ENCODE measurements at regions not wholly inside any gene's neighbourhood (a gene's known extent, or its start where the extent isn't known, plus 50 kb on each side); places are given as distances from the start of the nearest gene placed in this dataset.

GRCh38 chr4:154140869-154141268, 350.7 kb downstream of the DCHS2 start:
- Histone ChIP-seq H3K9ac (ENCODE audit: insufficient read depth in 1 of 2, low read length in 2 of 2) (no peak overlapping the region), H3K36me3 (ENCODE audit: control insufficient read depth in 4 of 4, insufficient read depth in 4 of 4, low read length in 4 of 4) (no peaks in the 10 kb centered on the region), H3K9me3 (ENCODE audit: control insufficient read depth in 4 of 4, insufficient read depth in 3 of 4, low read length in 3 of 4) (no peaks in the 10 kb centered on the region), H3K4me1 (ENCODE audit: control insufficient read depth in 5 of 5, insufficient read depth in 5 of 5, low read length in 5 of 5) (no peaks in the 10 kb centered on the region), H3K27ac (ENCODE audit: low read depth in 1 of 2, low read length in 1 of 2) (no peak overlapping the region), H3K27me3 (ENCODE audit: control insufficient read depth in 3 of 3, insufficient read depth in 3 of 3, low read length in 2 of 3) (no peaks in the 10 kb centered on the region), H3K4me3 (no peak overlapping the region)
- ATAC-seq (ENCODE audit: insufficient read depth, low FRiP score) = no peak
- TF ChIP-seq CTCF (IDR thresholded peaks at IDR 0.05; ENCODE audit: control extremely low read depth, extremely low read depth) = no peak
- DNase-seq = no peak
- WGBS, 2 donors = 66 to 68% methylated on average over 3 of the region's 3 CpGs

GRCh38 chr4:154137320-154137905, 348.5 kb upstream of the SFRP2 start:
- no peak for TF ChIP-seq CTCF (IDR thresholded peaks at IDR 0.05; ENCODE audit: control extremely low read depth, extremely low read depth)
- 46 to 56% methylated on average over 3 of the region's 3 CpGs for WGBS, 2 donors
- no peaks in the 10 kb centered on the region for H3K27me3 ChIP-seq (ENCODE audit: control insufficient read depth in 3 of 3, insufficient read depth in 3 of 3, low read length in 2 of 3)

GRCh38 chr4:154135576-154135975, 346.7 kb upstream of the SFRP2 start:
- Histone ChIP-seq H3K9me3 (ENCODE audit: control insufficient read depth in 4 of 4, insufficient read depth in 3 of 4, low read length in 3 of 4) (peaks cover 0 to 5% (median 0%) of the 10 kb centered on the region in 4 donors), H3K4me3 (no peak overlapping the region), H3K4me1 (ENCODE audit: control insufficient read depth in 5 of 5, insufficient read depth in 5 of 5, low read length in 5 of 5) (no peaks in the 10 kb centered on the region), H3K9ac (ENCODE audit: insufficient read depth in 1 of 2, low read length in 2 of 2) (no peak overlapping the region), H3K27ac (ENCODE audit: low read depth in 1 of 2, low read length in 1 of 2) (no peak overlapping the region), H3K27me3 (ENCODE audit: control insufficient read depth in 3 of 3, insufficient read depth in 3 of 3, low read length in 2 of 3) (no peaks in the 10 kb centered on the region), H3K36me3 (ENCODE audit: control insufficient read depth in 4 of 4, insufficient read depth in 4 of 4, low read length in 4 of 4) (no peaks in the 10 kb centered on the region)
- DNase-seq (no peak), ATAC-seq (ENCODE audit: insufficient read depth, low FRiP score) (no peak)
- TF ChIP-seq CTCF (IDR thresholded peaks at IDR 0.05; ENCODE audit: control extremely low read depth, extremely low read depth) = no peak
- WGBS, 2 donors = 94 to 95% methylated on average over 18 of the region's 18 CpGs

More at GRCh38 chr4:154137320-154137905, 348.5 kb upstream of the SFRP2 start:
- ATAC-seq (ENCODE audit: insufficient read depth, low FRiP score) (no peak), DNase-seq (no peak)
- Histone ChIP-seq H3K36me3 (ENCODE audit: control insufficient read depth in 4 of 4, insufficient read depth in 4 of 4, low read length in 4 of 4) (no peaks in the 10 kb centered on the region), H3K4me3 (no peak overlapping the region), H3K27ac (ENCODE audit: low read depth in 1 of 2, low read length in 1 of 2) (no peak overlapping the region), H3K4me1 (ENCODE audit: control insufficient read depth in 5 of 5, insufficient read depth in 5 of 5, low read length in 5 of 5) (no peaks in the 10 kb centered on the region), H3K9ac (ENCODE audit: insufficient read depth in 1 of 2, low read length in 2 of 2) (no peak overlapping the region), H3K9me3 (ENCODE audit: control insufficient read depth in 4 of 4, insufficient read depth in 3 of 4, low read length in 3 of 4) (peaks cover 0 to 5% (median 0%) of the 10 kb centered on the region in 4 donors)

- ATAC-seq (ENCODE audit: insufficient read depth, low FRiP score) (no peak), DNase-seq (no peak)
- Histone ChIP-seq H3K9ac (ENCODE audit: insufficient read depth in 1 of 2, low read length in 2 of 2) (no peak overlapping the region), H3K27ac (ENCODE audit: low read depth in 1 of 2, low read length in 1 of 2) (no peak overlapping the region), H3K4me3 (no peak overlapping the region), H3K27me3 (ENCODE audit: control insufficient read depth in 3 of 3, insufficient read depth in 3 of 3, low read length in 2 of 3) (no peaks in the 10 kb centered on the region), H3K4me1 (ENCODE audit: control insufficient read depth in 5 of 5, insufficient read depth in 5 of 5, low read length in 5 of 5) (no peaks in the 10 kb centered on the region), H3K9me3 (ENCODE audit: control insufficient read depth in 4 of 4, insufficient read depth in 3 of 4, low read length in 3 of 4) (peaks cover 0 to 5% (median 0%) of the 10 kb centered on the region in 4 donors), H3K36me3 (ENCODE audit: control insufficient read depth in 4 of 4, insufficient read depth in 4 of 4, low read length in 4 of 4) (no peaks in the 10 kb centered on the region)
- TF ChIP-seq CTCF (IDR thresholded peaks at IDR 0.05; ENCODE audit: control extremely low read depth, extremely low read depth) = no peak
- WGBS, 2 donors = 78 to 86% methylated on average over 1 of the region's 1 CpG
Observed at GRCh38 chr4:154132406-154132805, 343.5 kb upstream of the SFRP2 start.
